HUDEP-2 (cell line): ENCODE measurements at regions not wholly inside any gene's neighbourhood (a gene's known extent, or its start where the extent isn't known, plus 50 kb on each side); places are given as distances from the start of the nearest gene placed in this dataset.
A peak's percentile ranks its signal among the peaks of the same experiment; 100 is the strongest.

Experiments used
- DNase-seq, 76 experiments: peaks; one replicate each; lab custom pipeline; 2025; ENCODE audit not compliant: unreplicated experiment in 76 of 76; lab: John Stamatoyannopoulos, UW

DNA sequence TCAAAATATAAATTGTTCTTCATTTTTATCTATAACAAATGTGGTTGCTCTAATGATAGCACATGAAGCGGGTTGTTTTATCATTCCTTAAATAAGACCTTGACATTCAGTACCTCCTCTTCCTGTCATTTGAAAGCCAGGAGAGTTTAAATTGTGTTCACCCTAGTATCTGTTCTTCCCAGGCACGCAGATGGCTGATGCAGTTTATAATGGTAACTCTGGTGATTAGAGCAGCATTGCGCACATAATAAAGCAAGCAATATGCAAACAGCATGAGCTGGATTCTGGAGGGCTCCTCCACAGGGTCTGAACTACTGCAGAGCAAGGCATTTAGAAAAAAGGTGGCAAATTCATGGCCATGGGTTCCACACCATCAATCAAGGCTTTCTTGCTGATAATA is 307.8 kb downstream of the ENC1 start:
- DNase-seq, result no peak

DNA sequence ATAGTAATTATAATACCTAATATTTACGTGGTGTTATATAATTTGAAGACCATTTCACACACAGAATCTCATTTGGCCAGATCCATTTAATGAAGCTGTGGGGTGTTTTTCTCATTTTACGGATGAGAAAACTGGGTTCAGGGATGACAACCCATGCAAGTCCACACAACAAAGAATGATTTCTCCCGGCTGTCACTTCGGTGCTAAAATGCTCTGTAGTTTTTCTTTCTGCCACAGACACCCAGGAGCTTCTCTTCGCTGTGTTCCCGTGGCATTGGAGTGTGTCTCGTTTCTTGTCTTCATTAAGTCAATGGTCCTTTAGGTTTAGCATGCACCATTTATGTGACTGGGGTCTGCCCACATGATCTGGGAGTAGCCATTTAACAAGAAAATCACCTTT is 308.5 kb downstream of the ENC1 start:
- DNase-seq, result no peak

DNA sequence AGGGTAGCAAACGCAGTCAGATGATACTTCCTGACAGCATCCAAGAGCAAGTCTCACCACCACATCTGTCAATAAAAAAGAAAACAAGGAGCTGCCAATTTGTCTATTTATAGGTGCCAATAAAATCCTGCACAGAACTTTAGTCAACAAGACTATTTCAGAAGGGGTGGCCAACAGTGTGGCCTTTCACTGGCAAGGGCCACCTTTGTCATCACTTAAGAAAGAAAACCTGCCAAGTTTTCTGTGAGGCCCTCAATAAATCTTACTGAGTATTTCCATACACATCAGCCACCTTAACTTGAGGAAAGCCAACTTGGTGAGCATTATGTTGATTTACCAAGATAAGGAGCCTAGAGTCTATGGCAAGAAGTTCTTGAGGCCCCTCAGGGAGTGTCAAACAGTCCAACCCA is 312.3 kb downstream of the ENC1 start:
- DNase-seq, result no peak

DNA sequence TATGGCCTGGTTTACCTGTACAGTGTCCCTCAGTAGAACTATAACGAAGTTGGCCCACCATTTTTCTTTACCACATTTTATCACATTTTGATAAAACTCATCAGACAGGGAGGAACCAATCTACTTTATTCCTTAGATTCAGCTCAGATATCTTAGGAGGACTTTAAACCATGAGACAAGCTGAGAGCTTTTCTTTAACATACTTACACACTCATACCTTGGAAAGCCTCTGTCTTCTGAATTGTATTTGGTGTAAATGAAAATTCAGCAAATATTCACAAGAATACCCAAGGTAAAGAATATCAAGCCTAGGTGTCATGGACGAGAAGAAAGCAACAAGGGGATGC is 313.2 kb downstream of the ENC1 start:
- no peak for DNase-seq

DNA sequence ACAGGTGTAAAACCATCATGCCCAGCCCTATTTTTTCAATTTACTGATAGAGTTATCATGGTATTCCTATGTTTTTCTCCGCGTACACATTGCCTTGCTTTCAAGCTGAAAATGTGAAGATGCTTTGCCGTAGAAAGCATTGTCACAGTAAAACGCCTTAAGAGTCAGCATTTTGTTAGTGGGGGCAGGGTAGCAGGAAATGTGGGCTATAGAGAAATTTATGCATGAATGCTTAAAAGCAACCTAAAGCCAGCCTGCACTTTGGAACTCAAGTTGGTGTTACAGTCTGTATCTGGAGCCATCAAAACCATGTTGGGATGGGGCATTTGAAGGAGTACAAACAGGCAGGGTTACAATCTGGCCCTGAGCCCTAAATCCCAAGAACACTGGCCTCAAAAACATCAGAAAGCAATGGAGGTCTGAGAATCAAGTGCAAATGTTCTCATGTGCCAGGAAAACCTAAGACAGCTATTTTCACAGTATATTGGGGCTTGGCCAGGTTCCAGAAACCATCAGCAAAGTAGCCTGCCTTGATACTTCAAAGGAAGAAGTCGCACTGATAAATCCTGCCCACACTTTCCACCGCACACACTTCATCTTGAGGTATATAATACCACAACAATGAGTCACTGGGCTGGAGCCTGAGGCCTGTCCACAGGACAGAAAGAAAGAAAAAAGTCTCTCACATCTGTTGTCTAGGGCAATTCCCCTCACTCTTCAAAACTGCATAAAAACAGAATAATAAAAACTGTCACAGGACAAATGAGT is 313.8 kb downstream of the ENC1 start:
- peak in 45 of 76 experiments; percentile 2 to 76 (median 21) for DNase-seq

DNA sequence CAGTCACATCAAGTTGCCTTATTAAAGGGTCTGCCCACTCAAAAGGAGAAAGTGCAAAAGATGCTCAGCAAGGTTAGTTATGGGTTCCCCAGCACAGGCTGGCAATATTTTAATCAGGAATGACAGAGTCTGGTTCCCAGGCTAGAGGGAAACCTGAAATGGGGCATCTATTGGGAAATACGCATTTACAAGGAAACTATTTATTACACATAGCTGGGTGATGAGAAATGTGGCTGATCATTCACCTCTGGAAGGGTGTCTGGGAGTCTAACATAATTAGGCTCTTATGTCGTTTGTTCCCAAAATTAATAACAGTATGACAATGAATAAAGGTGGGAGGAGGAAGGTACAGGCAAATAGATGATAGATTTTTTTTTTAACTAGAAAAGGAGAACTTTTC is 314.7 kb downstream of the ENC1 start:
- no peak for DNase-seq

DNA sequence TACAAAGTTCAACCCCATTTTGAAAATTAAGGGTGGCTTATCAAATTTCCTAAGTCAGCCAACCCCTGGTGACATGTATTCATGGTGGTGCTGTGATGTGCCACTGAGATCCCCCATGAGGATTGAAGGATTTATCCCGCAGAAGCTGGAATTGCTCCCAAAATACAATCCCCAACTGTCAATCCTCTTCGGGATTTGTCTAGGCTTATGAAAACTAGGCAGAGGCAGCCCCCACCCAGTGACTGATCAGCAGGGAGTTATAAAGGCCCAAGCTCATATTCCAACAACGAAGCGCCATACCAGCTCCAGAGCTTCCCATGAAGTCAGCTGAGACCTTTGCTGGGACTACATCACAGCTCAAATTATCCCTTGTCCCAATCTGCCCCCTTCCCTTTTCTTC is 316.0 kb downstream of the ENC1 start:
- no peak for DNase-seq

DNA sequence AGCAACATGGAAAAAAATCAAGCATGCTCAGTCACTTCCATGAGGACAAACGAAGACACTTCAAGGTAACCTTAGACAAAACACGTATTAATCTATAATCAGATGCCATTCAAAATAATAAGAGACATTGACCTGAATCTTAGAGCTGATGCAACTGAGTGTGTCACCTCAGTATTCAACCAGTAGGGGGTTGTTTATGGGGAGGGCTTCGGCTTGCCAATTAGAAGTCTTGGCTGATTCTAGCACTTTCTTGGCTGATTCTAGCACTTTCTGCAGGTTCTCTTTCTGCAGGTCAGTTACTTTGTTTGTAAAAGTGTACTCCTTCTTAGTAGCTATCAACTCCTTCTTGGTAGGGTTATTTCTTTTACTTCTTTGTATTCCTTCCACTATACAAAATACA is 317.6 kb downstream of the ENC1 start:
- DNase-seq, result no peak

DNA sequence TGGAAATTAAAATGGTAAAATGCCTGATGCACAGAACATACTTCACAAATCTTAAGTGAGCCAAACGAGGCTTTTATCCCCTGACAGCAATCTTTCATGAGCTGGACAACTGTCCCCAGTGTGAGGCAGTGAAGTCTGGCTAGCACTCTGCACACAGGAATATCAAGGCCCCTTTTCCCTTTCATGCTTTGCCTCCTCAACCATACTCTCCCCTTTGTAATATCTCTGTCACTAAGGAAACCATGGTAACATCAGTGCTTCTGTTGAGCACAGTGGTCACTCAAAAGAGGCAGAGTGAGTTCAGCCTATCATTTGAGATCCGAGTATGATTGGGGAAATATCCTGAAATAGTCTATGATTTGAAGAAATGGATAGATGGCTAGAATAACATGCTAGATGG is 318.3 kb downstream of the ENC1 start:
- DNase-seq, result no peak

DNA sequence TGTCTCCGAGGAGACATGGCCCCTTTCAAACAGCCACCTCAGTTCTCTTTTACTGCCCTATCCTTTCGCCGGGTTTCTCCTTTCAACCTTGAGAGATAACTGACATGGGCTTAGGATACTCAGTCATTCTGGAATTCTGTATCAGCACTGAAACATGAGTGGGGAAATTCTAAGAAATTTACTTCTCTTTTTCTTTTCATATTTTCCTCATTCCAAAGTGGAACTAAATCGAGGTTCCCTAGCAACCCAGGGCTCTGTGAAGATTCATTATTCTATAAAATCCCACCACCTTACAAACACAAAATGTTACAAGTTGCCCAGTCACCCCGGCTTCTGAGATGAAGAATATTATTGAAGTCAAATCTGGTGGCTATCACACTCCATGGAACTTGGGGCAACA is 319.2 kb downstream of the ENC1 start:
- no peak for DNase-seq

DNA sequence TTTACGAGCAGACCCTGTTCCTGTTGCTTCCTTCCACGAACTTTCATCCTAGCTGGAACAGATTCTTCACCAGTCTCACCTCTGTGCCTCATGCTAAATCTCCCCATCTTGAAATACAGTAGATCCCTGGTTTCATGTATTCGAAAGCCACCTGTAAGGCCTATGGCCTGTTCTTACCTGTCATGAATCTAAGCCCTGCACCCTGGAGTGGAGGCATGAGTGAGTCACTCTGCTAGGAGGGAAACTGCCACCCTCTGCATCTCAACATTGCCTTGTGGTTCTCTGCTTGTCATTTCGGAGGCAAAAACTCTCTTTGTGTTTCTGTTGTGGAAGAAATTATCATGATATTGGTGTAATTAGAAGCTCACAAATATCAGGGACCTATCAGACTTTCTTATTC is 320.0 kb downstream of the ENC1 start:
- no peak for DNase-seq

DNA sequence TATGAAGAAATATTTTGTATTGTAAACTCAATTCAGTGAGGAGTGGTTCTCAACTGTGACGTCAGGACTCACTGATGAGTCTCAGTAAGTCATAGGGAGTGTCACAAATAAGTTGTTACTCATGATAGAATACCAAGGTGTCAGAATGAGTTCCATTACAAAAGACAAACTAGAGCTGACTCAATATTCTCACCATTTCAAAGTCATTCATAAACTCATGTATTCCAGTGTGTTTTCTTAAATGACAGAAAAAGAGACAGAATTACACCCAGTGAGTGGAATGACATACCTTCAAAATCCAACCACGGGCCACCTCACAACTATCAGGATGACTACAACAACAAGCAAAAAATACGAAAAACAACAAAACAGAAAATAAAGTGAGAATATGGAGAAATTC is 321.5 kb downstream of the ENC1 start:
- no peak for DNase-seq

DNA sequence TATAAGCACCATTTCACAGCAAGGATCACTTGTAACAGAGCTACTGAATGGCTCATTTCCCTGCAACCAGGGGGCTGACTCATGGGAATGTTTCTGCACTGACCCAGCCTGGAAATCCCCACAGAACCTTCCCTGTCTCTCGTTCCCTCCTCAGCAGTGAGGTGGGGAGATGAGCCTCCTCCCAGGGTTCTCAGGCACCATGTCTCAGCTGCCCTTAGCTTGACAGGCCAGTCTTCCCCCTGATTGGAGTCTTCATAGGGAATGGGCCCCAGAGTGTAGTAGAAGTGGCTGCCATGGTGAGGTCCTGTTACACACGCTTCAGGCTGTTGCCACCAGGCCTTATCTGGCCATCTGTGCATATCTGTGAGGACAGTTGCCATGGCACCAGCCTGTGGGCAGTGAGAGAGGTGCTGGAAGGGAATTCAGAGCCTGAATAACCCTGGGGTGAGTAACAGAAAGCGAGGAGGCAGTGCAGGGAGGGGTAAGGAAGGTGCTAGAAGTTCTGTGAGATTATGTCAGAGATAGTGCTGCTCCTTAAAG is 324.4 kb downstream of the ENC1 start:
- DNase-seq, result peak in 5 of 76 experiments; percentile 1 to 22 (median 4)

DNA sequence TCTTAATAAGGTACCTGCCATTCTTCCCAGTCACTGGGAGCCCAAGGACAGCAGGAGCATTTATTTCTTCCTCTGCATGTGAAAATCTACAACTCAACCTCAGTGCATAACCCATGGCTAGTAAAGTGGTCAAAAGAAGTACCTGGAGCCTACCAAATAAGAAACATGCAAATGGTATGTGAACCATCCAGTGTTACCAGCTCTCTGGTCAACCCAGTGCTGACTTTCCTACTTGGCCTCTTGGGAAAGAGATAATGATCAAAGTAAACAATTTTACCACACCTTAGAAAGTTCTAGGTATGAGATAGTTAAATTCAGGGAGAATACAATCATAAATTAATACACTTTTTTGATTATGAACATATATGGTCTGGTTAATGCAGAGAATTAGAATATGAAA is 325.6 kb downstream of the ENC1 start:
- no peak for DNase-seq

DNA sequence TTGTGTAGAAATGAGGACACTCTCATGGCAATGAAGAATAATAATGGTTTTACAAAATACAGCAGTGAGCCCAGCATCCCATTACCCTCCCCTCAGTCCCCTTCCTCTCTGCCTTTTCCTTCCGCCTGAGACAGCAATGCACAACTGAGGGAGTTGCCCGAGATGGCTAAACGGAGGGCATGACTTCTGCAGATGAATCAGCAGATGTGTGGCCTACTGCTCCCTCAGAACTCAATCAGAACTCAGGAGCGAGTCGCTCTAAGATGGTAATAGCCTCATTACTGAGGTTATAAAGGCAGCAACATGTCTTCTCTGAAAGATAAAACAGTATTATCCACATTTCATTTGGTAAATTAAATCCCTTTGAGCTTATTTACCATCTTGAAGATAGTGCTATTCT is 326.6 kb downstream of the ENC1 start:
- DNase-seq, result no peak

DNA sequence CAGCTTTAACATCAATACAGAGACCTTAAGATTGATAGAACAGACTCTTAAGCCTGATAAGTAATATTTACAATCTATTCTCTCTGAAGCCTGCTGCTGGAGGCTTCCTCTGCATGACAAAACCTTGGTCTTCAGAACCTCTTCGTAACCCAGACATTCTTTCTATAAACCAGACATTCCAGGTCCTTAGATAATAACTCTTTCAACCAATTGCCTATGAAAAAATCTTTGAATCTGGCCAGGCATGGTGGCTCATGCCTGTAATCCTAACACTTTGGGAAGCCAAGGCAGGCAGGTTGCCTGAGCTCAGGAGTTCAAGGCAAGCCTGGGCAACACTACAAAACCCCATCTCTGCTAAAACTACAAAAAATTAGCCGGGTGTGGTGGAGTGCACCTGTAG is 327.8 kb downstream of the ENC1 start:
- DNase-seq, result no peak

DNA sequence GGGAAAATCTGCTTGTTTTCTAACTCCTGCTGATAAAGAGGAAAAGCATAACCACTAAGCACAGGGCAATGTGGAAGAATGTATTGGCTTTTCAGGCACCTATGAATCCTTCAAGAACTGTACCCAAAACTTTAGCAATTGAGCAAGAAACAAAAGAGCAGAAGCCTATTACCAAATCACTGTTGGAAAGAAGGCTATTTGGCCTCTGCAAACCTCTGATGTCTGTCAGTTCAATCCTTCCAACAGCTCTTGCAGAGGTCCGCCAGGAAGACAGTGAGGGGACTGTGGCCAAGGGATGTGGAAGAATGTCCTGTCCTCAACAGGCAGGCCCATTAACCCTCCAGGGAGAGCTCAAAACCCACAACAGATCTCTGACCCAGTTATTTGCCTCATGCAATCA is 328.6 kb downstream of the ENC1 start:
- DNase-seq, result no peak

DNA sequence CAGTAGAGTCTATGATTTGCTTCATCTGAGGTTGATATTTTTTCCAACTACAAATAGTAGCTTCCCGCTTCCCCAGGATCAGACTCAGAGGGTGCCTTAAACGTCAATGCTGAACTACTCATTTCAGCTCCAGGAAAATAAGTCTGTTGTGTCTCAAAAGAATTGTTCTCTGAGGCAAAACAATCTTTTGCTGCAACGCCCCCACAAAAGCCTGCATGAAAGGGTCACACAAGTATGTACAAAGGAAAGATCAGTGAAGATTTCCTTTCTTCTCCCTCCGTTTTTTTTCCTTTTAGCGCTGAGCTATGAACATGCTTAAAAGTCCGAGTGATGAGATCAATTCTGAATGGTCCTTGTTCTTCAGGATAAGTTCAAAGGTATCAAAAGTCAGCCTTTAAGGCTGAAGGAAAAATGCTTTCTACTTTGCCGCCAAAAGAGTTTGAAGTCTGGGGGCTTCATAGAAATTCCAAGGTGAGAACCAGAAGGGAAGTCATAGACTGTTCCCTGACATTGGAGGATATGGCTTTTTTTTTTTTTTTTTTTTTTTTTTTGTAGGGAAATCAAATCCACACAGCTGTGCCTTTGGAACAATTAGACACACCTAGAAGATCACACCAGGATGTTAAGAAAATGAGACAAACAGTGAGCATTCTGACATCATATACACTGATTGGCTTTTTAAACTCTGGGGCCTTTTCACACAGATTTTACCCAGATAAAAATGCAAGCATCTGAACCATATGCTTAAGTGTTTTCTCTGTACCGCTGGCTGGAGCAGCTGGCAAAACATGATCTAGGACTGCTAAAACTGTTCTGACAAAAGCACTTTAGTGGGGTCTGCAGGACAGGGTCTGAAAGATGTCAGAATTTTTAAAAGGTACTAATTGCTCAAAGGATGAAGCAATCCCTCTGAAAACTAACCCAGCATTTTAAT is 329.3 kb downstream of the ENC1 start:
- DNase-seq, result no peak

DNA sequence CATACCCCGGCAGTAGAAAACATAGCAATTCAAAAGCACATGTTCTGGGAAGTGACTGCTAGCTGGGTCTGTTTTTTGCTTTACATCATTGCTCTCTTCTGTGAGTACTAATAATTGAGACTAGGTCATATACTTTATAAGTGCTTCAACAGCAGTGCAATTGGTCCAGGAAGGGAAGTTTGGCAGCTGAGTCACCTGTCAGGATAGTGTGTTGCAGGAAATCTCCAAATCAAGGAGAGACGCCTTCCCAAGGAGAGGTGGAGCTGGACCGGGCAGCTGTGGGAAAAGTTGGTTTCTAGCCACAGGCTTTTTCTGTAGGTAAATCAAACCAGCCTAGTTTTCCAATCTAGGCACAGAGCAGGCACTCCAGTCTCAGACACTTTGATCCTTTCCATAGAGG is 330.1 kb downstream of the ENC1 start:
- no peak for DNase-seq

DNA sequence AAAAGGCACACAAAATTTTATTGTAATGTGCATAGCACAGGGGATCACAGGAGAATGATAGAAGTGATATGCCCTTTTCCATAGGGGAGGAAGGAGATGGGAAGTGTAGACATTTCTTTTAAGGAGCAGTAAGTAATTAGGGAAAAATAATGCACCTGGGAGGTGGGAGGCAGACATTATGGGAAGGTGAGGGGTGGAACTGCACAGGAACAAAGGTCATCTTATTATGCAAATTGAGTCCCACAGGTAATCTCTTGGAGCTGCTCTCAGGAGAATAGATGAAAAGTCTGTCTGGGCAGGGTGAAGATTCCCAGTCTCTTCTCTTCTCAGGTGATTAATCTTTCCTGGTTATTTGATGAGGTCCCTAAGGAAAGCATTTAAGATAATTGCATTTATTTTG is 331.5 kb downstream of the ENC1 start:
- DNase-seq, result no peak

DNA sequence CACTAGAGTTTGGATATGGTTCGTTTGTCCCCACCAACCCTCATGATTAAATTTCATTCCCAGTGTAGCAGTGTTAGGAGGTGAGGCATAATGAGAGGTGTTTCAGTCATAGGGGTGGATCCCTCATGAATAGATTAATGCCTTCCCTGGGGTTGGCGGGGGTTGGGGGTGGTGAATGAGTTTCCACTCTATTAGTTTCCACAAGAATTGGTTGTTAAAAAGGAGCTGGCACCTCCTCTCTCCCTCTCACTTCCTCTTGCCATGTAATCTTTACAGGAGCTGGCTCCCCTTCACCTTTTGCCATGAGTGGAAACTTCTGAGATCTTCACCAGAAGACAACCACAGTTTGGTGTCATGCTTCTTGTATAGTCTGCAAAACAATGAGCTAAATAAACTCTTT is 333.7 kb downstream of the ENC1 start:
- DNase-seq, result no peak

DNA sequence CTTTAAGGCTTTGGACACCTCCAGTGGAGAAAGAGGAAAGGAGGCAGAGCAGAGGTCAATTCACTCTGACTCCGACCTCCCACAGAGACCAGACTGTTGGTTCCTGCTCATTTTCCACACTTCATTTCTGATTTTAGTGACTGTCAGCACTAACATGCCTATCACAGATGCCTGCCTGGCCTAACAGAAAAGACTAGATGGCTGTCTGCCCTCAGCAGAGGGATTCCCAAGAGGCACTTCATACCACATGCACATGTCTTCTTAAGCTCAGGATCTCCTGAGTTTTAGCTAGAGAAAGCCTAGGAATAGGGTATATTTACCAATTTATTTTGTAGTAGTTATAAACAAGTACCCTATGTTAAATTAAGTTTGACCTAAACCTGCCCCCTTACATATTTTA is 336.0 kb downstream of the ENC1 start:
- no peak for DNase-seq
